H1 (cell line): ENCODE measurements at regions not wholly inside any gene's neighbourhood (a gene's known extent, or its start where the extent isn't known, plus 50 kb on each side); places are given as distances from the start of the nearest gene placed in this dataset.

ENCODE experiments used
- BACH1 ChIP-seq: IDR thresholded peaks from 2 replicates; pipeline ENCODE4 v1.6.1; 2012; ENCODE audit warnings: low read length, improper control_type of control experiment
- BRCA1 ChIP-seq: IDR thresholded peaks from 2 replicates; pipeline ENCODE4 v1.6.1; 2012; ENCODE audit warnings: low read depth, low read length, improper control_type of control experiment
- HDAC6 ChIP-seq: IDR thresholded peaks from one replicate; pipeline ENCODE4 v1.7.1; 2012; ENCODE audit warnings: low read depth, mild to moderate bottlenecking, inconsistent platforms, low read length, moderate library complexity
- KDM5A ChIP-seq: fragments of 200-600 bp; IDR thresholded peaks from 2 replicates; pipeline ENCODE4 v1.7.1; 2012; ENCODE audit warnings: mild to moderate bottlenecking, low read length, inconsistent platforms, mixed read lengths
- POLR2A ChIP-seq, 2 experiments: IDR thresholded peaks; 1 replicate in 1 of 2; 2 replicates in 1 of 2; pipeline ENCODE4 v1.6.1; 2011; ENCODE audit warnings: low read depth in 2 of 2, low read length in 2 of 2, mild to moderate bottlenecking in 2 of 2; ENCODE audit errors: control extremely low read depth in 1 of 2
- SIN3A ChIP-seq, 2 experiments: IDR thresholded peaks in 1 of 2; conservative IDR thresholded peaks in 1 of 2; 2 replicates each; pipeline ENCODE4 v1.6.1; 2011 to 2012; ENCODE audit warnings: low read length in 2 of 2, improper control_type of control experiment in 1 of 2, low read depth in 1 of 2, mild to moderate bottlenecking in 1 of 2
- SP1 ChIP-seq: IDR thresholded peaks from 2 replicates; pipeline ENCODE4 v1.6.1; 2011; ENCODE audit warnings: low read depth, low read length
- SP2 ChIP-seq: IDR thresholded peaks from 2 replicates; pipeline ENCODE4 v1.6.1; 2012; ENCODE audit warnings: mild to moderate bottlenecking, low read length, inconsistent platforms
- SRF ChIP-seq: IDR thresholded peaks from 2 replicates; pipeline ENCODE4 v1.6.1; 2011; ENCODE audit warnings: mild to moderate bottlenecking, low read depth, low read length, moderate library complexity
- TEAD4 ChIP-seq: IDR thresholded peaks from 2 replicates; pipeline ENCODE4 v1.6.1; 2012; ENCODE audit warnings: low read depth, low read length, inconsistent platforms, mixed read lengths

DNA sequence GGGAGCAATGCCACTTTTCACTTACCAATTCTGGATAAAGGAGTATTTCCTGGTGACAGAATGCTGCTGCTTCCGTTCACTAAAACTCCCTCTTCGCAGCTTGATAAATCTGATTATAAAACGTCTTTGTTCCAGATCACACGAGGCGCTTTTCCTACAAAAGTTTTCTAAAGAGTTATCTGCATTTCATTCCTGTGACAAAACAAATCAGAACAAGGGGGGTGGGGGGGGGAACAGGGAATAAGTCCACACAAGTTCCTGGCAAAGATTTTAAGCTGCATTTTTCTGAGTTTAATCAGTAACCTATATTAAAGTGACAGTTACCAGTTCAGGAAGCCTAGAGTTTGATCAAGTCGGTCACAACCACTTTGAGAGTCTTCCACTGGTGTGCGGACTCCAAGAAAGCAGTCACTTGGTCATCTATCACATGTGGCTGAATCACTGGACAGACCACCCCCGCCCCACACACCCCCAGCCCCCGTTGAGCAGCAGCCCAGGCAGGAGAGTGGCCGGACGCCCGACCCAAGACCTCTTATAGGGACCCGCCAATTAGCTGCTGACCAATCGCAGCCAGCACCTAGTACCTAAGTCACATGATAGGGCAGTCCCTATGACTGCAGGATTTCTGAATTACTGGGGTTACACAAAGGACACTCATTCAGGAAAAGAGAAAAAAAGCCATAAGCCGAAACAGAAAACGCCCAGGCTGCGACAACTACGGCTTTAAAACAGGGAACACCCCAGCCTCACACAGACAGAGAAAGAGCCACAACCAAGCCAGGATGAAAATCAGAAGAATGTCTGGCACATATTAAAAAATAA, 569.3 kb upstream of the DIPK2B start (continued):
- TF ChIP-seq SIN3A (conservative IDR thresholded peaks at IDR 0.05 in 1 of 2, IDR thresholded peaks at IDR 0.05 in 1 of 2; ENCODE audit: low read depth in 1 of 2, low read length in 2 of 2) (no peak), BRCA1 (no peak), SP2 (no peak), KDM5A (no peak), SRF (no peak), SP1 (no peak), POLR2A (IDR thresholded peaks at IDR 0.05; ENCODE audit: control extremely low read depth in 1 of 2, low read depth in 2 of 2, low read length in 2 of 2) (no peak), BACH1 (no peak), HDAC6 (no peak), TEAD4 (no peak)
- TF ChIP-seq, all 59 proteins: peak for 0
